Rectal smooth muscle tissue (tissue), 1 donor: ENCODE measurements at regions not wholly inside any gene's neighbourhood (a gene's known extent, or its start where the extent isn't known, plus 50 kb on each side); places are given as distances from the start of the nearest gene placed in this dataset.

Source experiments
- H3K27ac ChIP-seq: one replicate; pipeline ENCODE4 v1.7.0; 2013; ENCODE audit warnings: low read depth, low read length, inconsistent platforms
- H3K27me3 ChIP-seq: one replicate; pipeline ENCODE4 v1.7.0; 2013; ENCODE audit warnings: low read length; ENCODE audit not compliant: control insufficient read depth, insufficient read depth
- H3K36me3 ChIP-seq: one replicate; pipeline ENCODE4 v1.7.0; 2013; ENCODE audit warnings: low read length; ENCODE audit not compliant: control insufficient read depth, insufficient read depth
- H3K4me1 ChIP-seq: one replicate; pipeline ENCODE4 v1.7.0; 2013; ENCODE audit warnings: low read length; ENCODE audit not compliant: control insufficient read depth, insufficient read depth
- H3K4me3 ChIP-seq: one replicate; pipeline ENCODE4 v1.7.0; 2013; ENCODE audit warnings: low read length
- H3K9ac ChIP-seq: one replicate; pipeline ENCODE4 v1.7.0; 2013; ENCODE audit warnings: low read length

DNA sequence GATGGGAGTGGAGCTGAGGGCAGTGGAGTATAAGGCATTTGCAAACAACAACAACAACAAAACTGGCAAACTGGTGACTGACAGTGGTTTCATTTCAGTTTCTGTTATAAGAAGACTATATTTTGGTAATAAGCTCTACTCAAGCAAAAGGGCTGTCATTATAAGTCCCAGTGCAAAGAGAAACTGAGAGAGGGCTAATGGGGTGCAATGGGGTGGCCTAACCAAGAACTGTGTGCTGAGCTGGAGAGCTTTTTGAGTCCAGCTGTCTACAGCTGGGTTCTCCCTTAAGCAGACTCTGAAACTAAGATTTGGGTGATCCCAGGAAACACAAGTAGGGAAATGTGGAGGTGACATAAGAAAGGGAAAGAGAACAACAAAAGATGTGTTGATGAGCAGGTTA is 439.3 kb downstream of the ADRA2A start:
- H3K9ac ChIP-seq, result no peak overlapping the region
- H3K4me3 ChIP-seq, result no peak overlapping the region
- no peaks in the 10 kb centered on the region for H3K36me3 ChIP-seq
- no peak overlapping the region for H3K27ac ChIP-seq
- H3K4me1 ChIP-seq, result no peaks in the 10 kb centered on the region
- H3K27me3 ChIP-seq, result no peaks in the 10 kb centered on the region

DNA sequence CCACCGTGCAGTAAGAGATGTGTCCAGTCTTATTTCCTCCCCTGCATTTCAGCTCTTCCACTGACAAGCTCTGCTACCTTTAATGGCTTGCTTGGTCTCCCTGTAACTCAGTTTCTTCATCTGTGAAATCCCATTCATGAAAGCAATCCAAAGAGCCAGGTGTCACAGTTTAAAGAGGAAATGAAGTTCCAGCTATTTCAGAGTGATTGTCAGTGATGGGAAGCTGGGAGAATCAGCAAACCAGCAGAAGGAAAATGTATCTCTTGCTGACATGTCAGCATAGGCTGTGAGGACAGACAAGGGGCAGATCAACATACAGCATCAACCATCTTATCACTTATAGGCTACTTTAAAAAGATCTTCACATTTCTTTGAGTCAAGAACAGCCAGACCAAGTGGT is 445.3 kb downstream of the ADRA2A start:
- Histone ChIP-seq H3K4me1 (no peaks in the 10 kb centered on the region), H3K4me3 (no peak overlapping the region), H3K27ac (no peak overlapping the region), H3K27me3 (no peaks in the 10 kb centered on the region), H3K9ac (no peak overlapping the region), H3K36me3 (no peaks in the 10 kb centered on the region)

DNA sequence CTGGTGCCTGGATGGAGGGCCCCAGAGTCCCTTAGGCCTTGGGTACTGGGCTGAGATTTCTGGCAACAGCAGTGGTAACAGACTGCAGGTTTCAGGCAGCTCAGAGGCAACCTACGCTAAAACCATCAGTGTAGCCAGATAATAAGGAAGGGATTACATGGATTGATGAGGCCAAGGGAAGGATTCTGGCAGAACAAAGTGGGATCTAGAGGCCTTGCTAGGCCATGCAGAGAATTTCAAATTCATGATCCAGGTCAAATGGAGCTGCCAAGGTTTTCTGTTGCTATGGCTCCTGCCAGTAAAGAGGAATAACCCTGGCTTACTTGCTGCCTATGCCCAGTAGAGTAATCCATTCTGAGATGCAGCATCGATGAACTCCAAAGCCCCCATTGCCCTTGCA is 445.7 kb downstream of the ADRA2A start:
- H3K4me3 ChIP-seq, result no peak overlapping the region
- H3K4me1 ChIP-seq, result no peaks in the 10 kb centered on the region
- no peak overlapping the region for H3K27ac ChIP-seq
- H3K9ac ChIP-seq, result no peak overlapping the region
- no peaks in the 10 kb centered on the region for H3K36me3 ChIP-seq
- no peaks in the 10 kb centered on the region for H3K27me3 ChIP-seq

DNA sequence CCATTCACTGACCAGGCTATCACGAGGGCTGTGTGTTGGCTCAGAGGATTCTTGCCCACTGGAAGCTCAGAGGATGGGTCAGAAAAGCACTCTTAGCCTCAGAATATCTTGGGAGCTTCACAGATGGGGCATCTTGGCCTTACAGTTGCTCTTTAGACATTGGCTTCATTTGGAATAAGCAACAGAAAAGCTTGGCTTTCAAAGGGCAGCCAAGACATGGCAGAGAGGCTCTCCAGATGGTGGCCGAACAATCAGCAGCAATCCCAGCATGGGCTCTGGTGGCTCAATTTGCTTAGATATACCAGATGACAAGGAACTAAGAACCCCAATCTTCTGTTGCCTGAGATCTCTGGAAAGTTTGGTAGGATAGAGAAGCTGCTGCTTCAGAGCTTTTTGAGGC is 446.2 kb downstream of the ADRA2A start:
- Histone ChIP-seq H3K4me3 (no peak overlapping the region), H3K4me1 (no peaks in the 10 kb centered on the region), H3K9ac (no peak overlapping the region), H3K36me3 (no peaks in the 10 kb centered on the region), H3K27me3 (no peaks in the 10 kb centered on the region), H3K27ac (no peak overlapping the region)

DNA sequence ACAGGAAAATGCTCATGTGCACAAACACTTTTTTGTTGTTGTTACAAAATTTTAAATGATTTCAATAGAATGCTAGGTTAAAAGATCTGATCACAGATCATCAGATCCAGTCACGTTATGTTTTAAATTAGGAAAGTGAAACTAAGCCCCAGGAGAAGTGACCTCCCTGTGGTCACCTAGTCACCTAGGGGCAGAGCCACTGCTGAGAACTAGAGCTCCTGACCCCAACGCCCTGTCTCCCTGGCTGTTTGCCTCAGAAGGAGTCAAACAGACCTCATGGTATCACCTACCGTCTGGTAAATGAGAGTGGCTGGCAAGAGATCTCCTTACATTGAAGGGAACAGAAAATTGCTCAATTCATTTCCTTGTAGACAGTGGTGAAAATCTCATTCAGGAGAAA is 447.3 kb downstream of the ADRA2A start:
- Histone ChIP-seq H3K36me3 (no peaks in the 10 kb centered on the region), H3K4me1 (no peaks in the 10 kb centered on the region), H3K27me3 (no peaks in the 10 kb centered on the region), H3K4me3 (no peak overlapping the region), H3K9ac (no peak overlapping the region), H3K27ac (no peak overlapping the region)

DNA sequence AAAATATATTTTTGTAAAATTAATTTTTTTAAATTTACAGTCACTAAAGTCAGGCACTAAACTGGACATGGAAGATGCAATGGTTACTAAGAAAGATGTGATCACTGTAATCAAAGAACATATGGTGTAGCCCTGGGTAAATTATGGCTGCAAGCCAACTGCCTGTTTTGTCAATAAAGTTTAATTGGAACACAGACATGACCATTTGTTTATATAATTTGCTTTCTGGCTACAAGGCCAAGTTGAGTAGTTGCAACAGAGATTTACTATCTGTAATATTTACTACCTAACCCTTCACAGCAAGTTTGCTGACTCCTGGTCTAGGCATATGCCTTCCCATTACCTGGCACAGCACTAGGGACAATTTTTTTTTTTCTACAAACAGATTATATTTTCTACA is 448.9 kb downstream of the ADRA2A start:
- H3K4me3 ChIP-seq, result no peak overlapping the region
- H3K27me3 ChIP-seq, result no peaks in the 10 kb centered on the region
- no peaks in the 10 kb centered on the region for H3K36me3 ChIP-seq
- no peaks in the 10 kb centered on the region for H3K4me1 ChIP-seq
- H3K27ac ChIP-seq, result no peak overlapping the region
- no peak overlapping the region for H3K9ac ChIP-seq

DNA sequence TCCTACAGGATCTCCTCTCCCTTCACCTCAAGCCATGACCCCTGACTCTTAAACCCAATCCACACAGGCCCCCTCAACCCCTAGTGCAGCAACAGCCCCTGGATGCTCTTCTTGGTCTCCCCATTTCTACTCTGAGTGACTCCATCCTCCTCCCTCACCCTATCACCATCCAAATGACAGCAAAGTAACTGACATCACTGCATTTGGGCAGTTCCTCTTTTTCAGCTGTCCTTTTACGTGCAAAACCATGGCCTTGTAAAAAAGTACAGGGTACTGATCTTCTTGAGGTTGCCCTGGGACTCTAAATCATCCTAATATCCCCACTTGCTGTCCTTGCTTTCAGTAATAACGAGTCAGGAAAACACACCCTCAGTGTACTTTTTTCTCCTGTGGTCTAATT is 454.9 kb downstream of the ADRA2A start:
- no peak overlapping the region for H3K4me3 ChIP-seq
- H3K9ac ChIP-seq, result no peak overlapping the region
- H3K27me3 ChIP-seq, result no peaks in the 10 kb centered on the region
- no peaks in the 10 kb centered on the region for H3K4me1 ChIP-seq
- H3K36me3 ChIP-seq, result no peaks in the 10 kb centered on the region
- no peak overlapping the region for H3K27ac ChIP-seq

DNA sequence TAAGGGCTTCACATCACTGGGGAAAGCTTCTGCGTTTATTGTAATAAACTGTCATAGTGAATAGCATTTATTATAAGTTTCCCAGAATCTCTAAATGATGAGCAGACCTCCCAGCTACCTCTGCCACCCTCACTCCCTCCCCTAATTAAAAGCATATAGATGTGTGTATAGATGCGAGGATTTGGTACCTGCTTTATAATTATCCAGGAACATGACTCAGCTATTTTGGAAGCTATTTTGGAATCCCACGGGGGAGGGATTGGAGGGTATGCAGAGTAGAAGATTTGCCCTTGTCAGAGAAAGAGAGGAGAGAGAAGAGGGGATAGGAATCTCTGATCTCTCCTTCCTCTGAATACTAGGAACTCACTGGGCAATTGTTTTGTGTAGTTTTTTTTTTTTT is 455.3 kb downstream of the ADRA2A start:
- no peak overlapping the region for H3K27ac ChIP-seq
- no peak overlapping the region for H3K9ac ChIP-seq
- no peaks in the 10 kb centered on the region for H3K4me1 ChIP-seq
- no peak overlapping the region for H3K4me3 ChIP-seq
- H3K36me3 ChIP-seq, result no peaks in the 10 kb centered on the region
- H3K27me3 ChIP-seq, result no peaks in the 10 kb centered on the region

DNA sequence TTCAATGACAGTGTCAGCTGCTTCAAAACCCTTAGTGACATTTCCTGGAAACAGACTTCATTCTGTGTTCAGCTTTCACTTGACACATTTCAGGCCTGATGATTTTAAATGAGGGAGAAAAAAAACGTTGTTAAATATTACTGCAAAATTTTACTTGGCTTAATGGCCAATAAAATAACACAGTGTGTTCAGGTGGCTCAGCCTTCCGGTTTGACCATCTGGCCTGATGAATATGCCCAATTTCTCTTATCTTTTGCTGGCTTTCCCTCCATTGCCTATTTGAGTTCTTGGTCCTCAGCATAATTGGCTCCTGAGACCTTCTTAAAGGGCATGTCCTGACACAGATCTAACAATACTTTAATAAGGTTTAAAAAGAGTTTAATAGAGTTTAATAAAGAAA is 462.4 kb downstream of the ADRA2A start:
- Histone ChIP-seq H3K27ac (no peak overlapping the region), H3K36me3 (no peaks in the 10 kb centered on the region), H3K27me3 (no peaks in the 10 kb centered on the region), H3K4me1 (no peaks in the 10 kb centered on the region), H3K4me3 (no peak overlapping the region), H3K9ac (no peak overlapping the region)

DNA sequence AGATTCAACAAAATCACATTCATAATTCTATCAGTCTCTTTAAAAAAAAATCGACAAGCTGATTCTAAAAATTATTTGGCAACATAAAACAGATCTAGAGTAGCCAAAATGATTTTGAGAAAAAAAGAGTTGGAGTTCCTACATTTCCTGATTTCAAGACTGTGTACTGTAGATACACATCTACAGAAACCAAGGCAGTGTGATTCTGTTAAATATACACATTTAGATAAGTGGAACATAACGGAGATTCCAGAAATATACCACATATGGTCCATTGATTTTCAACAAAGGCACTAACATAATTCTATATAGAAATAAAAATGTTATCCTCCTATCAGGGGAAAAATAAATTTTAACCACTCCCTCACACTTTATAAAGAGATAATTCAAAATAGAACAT is 467.0 kb downstream of the ADRA2A start:
- Histone ChIP-seq H3K9ac (no peak overlapping the region), H3K4me3 (no peak overlapping the region), H3K4me1 (peaks cover 4% of the 10 kb centered on the region), H3K27me3 (no peaks in the 10 kb centered on the region), H3K27ac (no peak overlapping the region), H3K36me3 (no peaks in the 10 kb centered on the region)

DNA sequence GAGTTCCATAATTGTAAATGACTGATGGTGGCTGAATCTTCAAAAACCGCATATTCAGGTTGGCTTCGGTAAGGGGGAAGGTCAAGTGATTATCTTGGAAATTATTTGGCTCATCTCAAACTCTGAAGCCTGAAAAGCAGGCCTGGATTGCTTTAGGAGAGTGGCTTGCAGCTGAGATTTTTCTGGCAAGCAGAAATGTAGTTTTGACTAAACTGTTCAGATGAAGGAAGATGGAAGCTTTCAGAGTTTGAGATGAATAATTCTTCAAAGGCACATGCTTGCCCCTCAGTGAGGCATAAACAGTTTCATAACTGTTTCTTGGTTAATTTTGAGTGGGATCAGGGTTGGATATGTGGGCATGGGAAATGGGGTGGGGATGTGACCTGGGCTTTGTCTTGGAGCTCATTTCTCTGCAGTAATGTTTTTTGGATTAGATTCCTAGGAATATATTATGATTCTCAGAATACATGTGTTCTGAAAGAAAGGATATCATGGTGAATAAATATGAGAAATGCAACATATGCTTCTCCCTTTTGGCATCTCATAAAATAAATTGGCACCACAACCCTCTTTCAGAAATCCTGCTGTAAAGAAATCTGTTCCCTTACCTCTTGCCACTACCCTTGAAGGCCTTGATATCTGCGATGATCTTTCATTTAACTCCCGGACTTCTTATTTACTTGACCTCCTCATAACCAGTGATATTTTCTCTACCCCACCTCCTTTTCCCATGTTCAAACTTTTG is 469.2 kb downstream of the ADRA2A start:
- Histone ChIP-seq H3K4me3 (no peak overlapping the region), H3K27me3 (no peaks in the 10 kb centered on the region), H3K4me1 (peaks cover 4% of the 10 kb centered on the region), H3K27ac (no peak overlapping the region), H3K36me3 (no peaks in the 10 kb centered on the region), H3K9ac (no peak overlapping the region)

DNA sequence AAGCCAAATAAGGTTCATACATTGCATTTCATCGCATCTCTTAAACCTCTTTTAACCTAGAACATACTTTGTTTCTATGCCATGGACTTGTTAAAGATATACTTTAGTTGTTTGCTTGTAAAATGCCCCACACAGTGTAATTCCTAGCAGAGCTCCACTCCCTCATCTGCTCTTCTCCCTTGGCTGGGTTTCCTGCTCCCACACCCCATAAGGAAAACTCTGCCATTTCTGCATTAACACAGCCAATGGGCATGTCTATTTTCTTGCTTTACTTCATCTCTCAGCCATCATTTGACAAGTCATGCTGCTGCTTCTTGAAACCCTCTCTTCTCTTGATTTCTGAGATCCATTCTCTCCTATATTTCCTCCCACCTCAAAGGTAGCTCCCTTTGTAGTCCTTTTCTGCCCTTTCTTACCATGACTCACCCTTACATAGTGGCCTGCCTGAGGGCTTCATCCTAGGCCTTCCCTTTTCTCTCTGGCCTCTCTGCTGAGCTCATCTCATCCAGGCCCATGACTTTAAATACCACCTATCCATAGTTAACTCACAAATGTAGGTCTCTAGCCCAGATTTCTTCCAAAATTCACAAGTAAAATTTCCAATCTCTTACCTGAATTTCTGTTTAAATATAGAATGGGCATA is 471.4 kb downstream of the ADRA2A start:
- Histone ChIP-seq H3K36me3 (no peaks in the 10 kb centered on the region), H3K9ac (no peak overlapping the region), H3K27me3 (no peaks in the 10 kb centered on the region), H3K27ac (no peak overlapping the region), H3K4me1 (peaks cover 4% of the 10 kb centered on the region), H3K4me3 (no peak overlapping the region)

DNA sequence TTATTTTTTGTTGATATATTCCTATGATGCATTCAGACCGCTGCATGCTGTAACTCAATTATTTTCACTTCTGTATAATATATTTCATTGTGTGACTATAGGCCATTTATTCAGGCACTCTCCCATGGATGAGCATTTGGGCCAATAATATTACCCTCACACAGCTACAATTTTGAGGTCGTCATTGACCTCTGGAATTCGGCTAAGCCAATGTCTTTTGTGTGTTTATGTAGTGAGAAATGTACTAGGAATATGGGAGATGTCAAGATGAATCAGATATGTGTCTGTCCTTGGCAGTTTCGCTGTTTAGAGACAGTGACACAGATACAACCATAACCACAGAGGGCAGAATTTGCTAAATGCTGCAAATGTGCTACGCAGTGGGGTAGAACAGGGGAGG is 474.2 kb downstream of the ADRA2A start:
- Histone ChIP-seq H3K27ac (no peak overlapping the region), H3K4me3 (no peak overlapping the region), H3K27me3 (no peaks in the 10 kb centered on the region), H3K36me3 (no peaks in the 10 kb centered on the region), H3K4me1 (peaks cover 3% of the 10 kb centered on the region), H3K9ac (no peak overlapping the region)
